ENCODE measurements at regions not wholly inside any gene's neighbourhood (a gene's known extent, or its start where the extent isn't known, plus 50 kb on each side); places are given as distances from the start of the nearest gene placed in this dataset.

GRCh38 chr14:51782435-51782834 is 78.0 kb upstream of the GNG2 start:
- no peaks in the 10 kb centered on the region for H3K79me2 ChIP-seq (ENCODE audit: insufficient read depth, low read length)
- POLR2A ChIA-PET = no interaction called here
- TF ChIP-seq ZBTB33 (IDR thresholded peaks at IDR 0.05; ENCODE audit: extremely low read depth, insufficient replicate concordance, low read length) (no peak), YY1 (IDR thresholded peaks at IDR 0.05; ENCODE audit: extremely low read depth, insufficient replicate concordance, low read depth, low read length) (no peak), ZFX (IDR thresholded peaks at IDR 0.05) (no peak), ATF3 (IDR thresholded peaks at IDR 0.05) (no peak), EZH2 (IDR thresholded peaks at IDR 0.05) (no peak), SIN3A (IDR thresholded peaks at IDR 0.05; ENCODE audit: low read depth) (no peak), FOSL1 (IDR thresholded peaks at IDR 0.05; ENCODE audit: low read depth) (no peak), POLR2A (IDR thresholded peaks at IDR 0.05; ENCODE audit: borderline replicate concordance, extremely low read depth, insufficient read depth, insufficient read length) (no peak), CEBPB (IDR thresholded peaks at IDR 0.05; ENCODE audit: low read depth) (no peak), POLR2AphosphoS5 (IDR thresholded peaks at IDR 0.05; ENCODE audit: low read depth, low read length) (no peak), EZH2phosphoT487 (IDR thresholded peaks at IDR 0.05; ENCODE audit: borderline replicate concordance) (no peak), REST (IDR thresholded peaks at IDR 0.05; ENCODE audit: low read depth) (no peak), CBX3 (IDR thresholded peaks at IDR 0.05; ENCODE audit: low read depth) (no peak), SP1 (IDR thresholded peaks at IDR 0.05; ENCODE audit: low read depth) (no peak), MAX (IDR thresholded peaks at IDR 0.05) (no peak), CTCF (IDR thresholded peaks at IDR 0.05 in 2 of 3, conservative IDR thresholded peaks at IDR 0.05 in 1 of 3; ENCODE audit: borderline replicate concordance in 1 of 3, insufficient read depth in 1 of 3, low read depth in 2 of 3, low read length in 2 of 3) (no peak)
- CTCF ChIA-PET = no interaction called here
- peaks cover 8% of the 10 kb centered on the region; the same call in 1 of the 2 replicates for H3K27me3 ChIP-seq (ENCODE audit: insufficient read depth, low read length)
- no peaks in the 10 kb centered on the region for H4K20me1 ChIP-seq (ENCODE audit: insufficient read depth)
- H3K9me2 ChIP-seq (ENCODE audit: insufficient read depth) = no peaks in the 10 kb centered on the region
- RAD21 ChIA-PET (ENCODE audit: low non-redundant PET in 1 of 2, low total read pairs in 2 of 2, uncharacterized antibody in 2 of 2, unreplicated experiment in 2 of 2) = no interaction called here
- H3K9ac ChIP-seq (ENCODE audit: low read length) = no peak overlapping the region
- no peak overlapping the region for H3K4me3 ChIP-seq (replicated peaks in 1 of 2; ENCODE audit: low read depth in 1 of 2, low read length in 2 of 2)
- peaks cover 0 to 10% of the 10 kb centered on the region in 2 experiments; a peak in 3 of 4 replicates for H3K4me1 ChIP-seq (ENCODE audit: control insufficient read depth in 1 of 2, insufficient read depth in 2 of 2, low read length in 2 of 2)
- no peak for DNase-seq (ENCODE audit: low read depth, low spot score)
- H3K9me3 ChIP-seq (ENCODE audit: control insufficient read depth in 1 of 2, insufficient read depth in 1 of 2, low read depth in 1 of 2, low read length in 2 of 2) = no peaks in the 10 kb centered on the region; a peak in 1 of 4 replicates
- intact Hi-C loops (cut with micrococcal nuclease) = loop anchor here (5.0 to 10.0 kb wide), 4 partner anchors 130 to 830 kb away; partner anchors contain the start of gene FRMD6
- no peaks in the 10 kb centered on the region for H3K36me3 ChIP-seq (ENCODE audit: control insufficient read depth in 1 of 2, insufficient read depth in 2 of 2, low read length in 2 of 2)
- no peak overlapping the region for H3K27ac ChIP-seq (ENCODE audit: low read depth, low read length)
- no peak overlapping the region for H2AFZ ChIP-seq (ENCODE audit: low read depth, low read length, poor library complexity, severe bottlenecking)
- no TSS peak for BruUV-seq (replicated peaks)
- no peak overlapping the region for H3K4me2 ChIP-seq (ENCODE audit: low read length)
- no peak for ATAC-seq
